GM18519 (cell line): ENCODE measurements at regions not wholly inside any gene's neighbourhood (a gene's known extent, or its start where the extent isn't known, plus 50 kb on each side); places are given as distances from the start of the nearest gene placed in this dataset.

ENCODE experiments used
- ATAC-seq: cut with Tn5 transposase; IDR thresholded peaks from one replicate; pipeline ENCODE4 v1.9.1; 2021; ENCODE audit warnings: mild to moderate bottlenecking, moderate library complexity; ENCODE audit not compliant: unreplicated experiment, low FRiP score

- ATAC-seq: no peak
Measured at GRCh38 chr16:85989863-85990643, 91.1 kb downstream of the IRF8 start.

- ATAC-seq: no peak
Measured at GRCh38 chr16:85990861-85991301, 91.9 kb downstream of the IRF8 start.

GRCh38 chr16:85991425-85991824 is 92.5 kb downstream of the IRF8 start:
- no peak for ATAC-seq

- no peak for ATAC-seq
Measured at GRCh38 chr16:85991856-85992255, 92.9 kb downstream of the IRF8 start.

- no peak for ATAC-seq
Measured at GRCh38 chr16:85992359-85992758, 93.4 kb downstream of the IRF8 start.

- ATAC-seq: no peak
Measured at GRCh38 chr16:85992779-85993178, 93.8 kb downstream of the IRF8 start.

- no peak for ATAC-seq
Measured at GRCh38 chr16:85994492-85995490, 95.8 kb downstream of the IRF8 start.

GRCh38 chr16:85995541-85996423 is 96.8 kb downstream of the IRF8 start:
- no peak for ATAC-seq

- ATAC-seq: no peak
Measured at GRCh38 chr16:85996843-85997242, 97.9 kb downstream of the IRF8 start.

GRCh38 chr16:85998171-85998867 is 99.4 kb downstream of the IRF8 start:
- ATAC-seq: no peak

- ATAC-seq: no peak
Measured at GRCh38 chr16:85998868-85999729, 100.1 kb downstream of the IRF8 start.

- ATAC-seq: no peak
Measured at GRCh38 chr16:85999778-86000177, 100.8 kb downstream of the IRF8 start.

GRCh38 chr16:86002178-86002900 is 103.4 kb downstream of the IRF8 start:
- ATAC-seq: peak; percentile 62

- no peak for ATAC-seq
Measured at GRCh38 chr16:86007524-86007923, 108.6 kb downstream of the IRF8 start.

- no peak for ATAC-seq
Measured at GRCh38 chr16:86010680-86011141, 111.7 kb downstream of the IRF8 start.

- no peak for ATAC-seq
Measured at GRCh38 chr16:86011532-86011931, 112.6 kb downstream of the IRF8 start.

- ATAC-seq: no peak
Measured at GRCh38 chr16:86012221-86012620, 113.3 kb downstream of the IRF8 start.

GRCh38 chr16:86013867-86014266 is 114.9 kb downstream of the IRF8 start:
- ATAC-seq: no peak
